LHCN-M2 (cell line): ENCODE measurements at regions not wholly inside any gene's neighbourhood (a gene's known extent, or its start where the extent isn't known, plus 50 kb on each side); places are given as distances from the start of the nearest gene placed in this dataset.
"Not testable (repeated sequence)": the region's sequence is repeated elsewhere in the genome, so short reads cannot be mapped to it uniquely, and the experiment has no call there.

Source experiments
- DNase-seq: peaks from one replicate; pipeline ENCODE4 v3.0.0-alpha.2; 2012; ENCODE audit warnings: low read depth

- DNase-seq: no peak
These were observed 228.6 kb downstream of the FGFR2 start for GRCh38 chr10:121369616-121370015.

GRCh38 chr10:121371836-121372235 lies 226.4 kb downstream of the FGFR2 start:
- DNase-seq: no peak

- no peak for DNase-seq
These were observed 224.8 kb downstream of the FGFR2 start for GRCh38 chr10:121373411-121373810.

- DNase-seq: no peak
These were observed 224.1 kb downstream of the FGFR2 start for GRCh38 chr10:121374121-121374520.

- no peak for DNase-seq
These were observed 223.1 kb downstream of the FGFR2 start for GRCh38 chr10:121375172-121375571.

- no peak for DNase-seq
These were observed 219.9 kb downstream of the FGFR2 start for GRCh38 chr10:121378251-121378801.

- DNase-seq: no peak
These were observed 219.2 kb downstream of the FGFR2 start for GRCh38 chr10:121379013-121379412.

- no peak for DNase-seq
These were observed 218.0 kb downstream of the FGFR2 start for GRCh38 chr10:121380211-121380610.

GRCh38 chr10:121382029-121382520 lies 216.2 kb downstream of the FGFR2 start:
- DNase-seq: not testable (repeated sequence)

- DNase-seq: no peak
These were observed 213.1 kb downstream of the FGFR2 start for GRCh38 chr10:121385136-121385535.

- no peak for DNase-seq
These were observed 205.6 kb downstream of the FGFR2 start for GRCh38 chr10:121392657-121393056.

- no peak for DNase-seq
These were observed 204.7 kb downstream of the FGFR2 start for GRCh38 chr10:121393522-121393921.

GRCh38 chr10:121400507-121400906 lies 197.7 kb downstream of the FGFR2 start:
- DNase-seq: not testable (repeated sequence)

- no peak for DNase-seq
These were observed 194.7 kb downstream of the FGFR2 start for GRCh38 chr10:121403527-121403926.

- no peak for DNase-seq
These were observed 193.6 kb downstream of the FGFR2 start for GRCh38 chr10:121404611-121405010.

- DNase-seq: no peak
These were observed 193.1 kb downstream of the FGFR2 start for GRCh38 chr10:121405096-121405495.

- DNase-seq: no peak
These were observed 192.7 kb downstream of the FGFR2 start for GRCh38 chr10:121405549-121405948.

- DNase-seq: no peak
These were observed 192.3 kb downstream of the FGFR2 start for GRCh38 chr10:121405953-121406352.

GRCh38 chr10:121406823-121407545 lies 191.3 kb downstream of the FGFR2 start:
- DNase-seq: no peak

GRCh38 chr10:121409466-121410104 lies 188.7 kb downstream of the FGFR2 start:
- DNase-seq: no peak

GRCh38 chr10:121411004-121411403 lies 187.2 kb downstream of the FGFR2 start:
- DNase-seq: no peak

GRCh38 chr10:121413951-121414350 lies 184.3 kb downstream of the FGFR2 start:
- no peak for DNase-seq
